GM12875 (cell line): ENCODE measurements at regions not wholly inside any gene's neighbourhood (a gene's known extent, or its start where the extent isn't known, plus 50 kb on each side); places are given as distances from the start of the nearest gene placed in this dataset.
"Not testable (repeated sequence)": the region's sequence is repeated elsewhere in the genome, so short reads cannot be mapped to it uniquely, and the experiment has no call there.

Experiments used
- H3K4me3 ChIP-seq: one replicate; pipeline ENCODE4 v1.5.1; 2011; ENCODE audit warnings: low read depth, low read length, control low read depth
- TF ChIP-seq, protein P1 (sequence below): IDR thresholded peaks from 2 replicates; pipeline ENCODE4 v1.5.1; 2011; ENCODE audit warnings: low read depth, mild to moderate bottlenecking, control low read depth, inconsistent platforms, low read length, moderate library complexity, borderline replicate concordance; ENCODE audit not compliant: insufficient read depth

DNA sequence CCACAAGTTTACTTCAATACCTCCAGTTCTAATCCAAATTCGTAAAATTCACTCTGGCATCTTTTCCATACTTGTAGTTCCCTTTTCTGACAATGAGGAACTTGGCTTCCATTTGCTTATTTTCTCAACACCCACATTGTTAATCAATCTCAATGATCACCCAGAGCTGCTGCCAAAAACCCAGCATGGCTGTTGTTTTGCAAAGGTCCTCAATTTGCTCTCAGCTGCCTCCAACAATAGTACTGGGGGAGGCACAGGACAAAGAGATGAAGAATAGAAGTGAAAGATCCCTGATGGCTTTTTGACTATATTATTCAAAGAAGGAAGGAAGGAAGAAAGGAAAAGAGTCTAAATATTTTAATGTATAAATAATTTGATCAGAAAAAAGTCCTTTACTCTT lies 847.8 kb downstream of the RAPGEF2 start:
- no peak overlapping the region for H3K4me3 ChIP-seq
- TF ChIP-seq, protein P1, sequence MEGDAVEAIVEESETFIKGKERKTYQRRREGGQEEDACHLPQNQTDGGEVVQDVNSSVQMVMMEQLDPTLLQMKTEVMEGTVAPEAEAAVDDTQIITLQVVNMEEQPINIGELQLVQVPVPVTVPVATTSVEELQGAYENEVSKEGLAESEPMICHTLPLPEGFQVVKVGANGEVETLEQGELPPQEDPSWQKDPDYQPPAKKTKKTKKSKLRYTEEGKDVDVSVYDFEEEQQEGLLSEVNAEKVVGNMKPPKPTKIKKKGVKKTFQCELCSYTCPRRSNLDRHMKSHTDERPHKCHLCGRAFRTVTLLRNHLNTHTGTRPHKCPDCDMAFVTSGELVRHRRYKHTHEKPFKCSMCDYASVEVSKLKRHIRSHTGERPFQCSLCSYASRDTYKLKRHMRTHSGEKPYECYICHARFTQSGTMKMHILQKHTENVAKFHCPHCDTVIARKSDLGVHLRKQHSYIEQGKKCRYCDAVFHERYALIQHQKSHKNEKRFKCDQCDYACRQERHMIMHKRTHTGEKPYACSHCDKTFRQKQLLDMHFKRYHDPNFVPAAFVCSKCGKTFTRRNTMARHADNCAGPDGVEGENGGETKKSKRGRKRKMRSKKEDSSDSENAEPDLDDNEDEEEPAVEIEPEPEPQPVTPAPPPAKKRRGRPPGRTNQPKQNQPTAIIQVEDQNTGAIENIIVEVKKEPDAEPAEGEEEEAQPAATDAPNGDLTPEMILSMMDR, result no peak

- TF ChIP-seq, protein P1, result no peak
- H3K4me3 ChIP-seq, result no peak overlapping the region
Measured at GRCh38 chr4:159966746-159967145, 863.9 kb downstream of the RAPGEF2 start.

DNA sequence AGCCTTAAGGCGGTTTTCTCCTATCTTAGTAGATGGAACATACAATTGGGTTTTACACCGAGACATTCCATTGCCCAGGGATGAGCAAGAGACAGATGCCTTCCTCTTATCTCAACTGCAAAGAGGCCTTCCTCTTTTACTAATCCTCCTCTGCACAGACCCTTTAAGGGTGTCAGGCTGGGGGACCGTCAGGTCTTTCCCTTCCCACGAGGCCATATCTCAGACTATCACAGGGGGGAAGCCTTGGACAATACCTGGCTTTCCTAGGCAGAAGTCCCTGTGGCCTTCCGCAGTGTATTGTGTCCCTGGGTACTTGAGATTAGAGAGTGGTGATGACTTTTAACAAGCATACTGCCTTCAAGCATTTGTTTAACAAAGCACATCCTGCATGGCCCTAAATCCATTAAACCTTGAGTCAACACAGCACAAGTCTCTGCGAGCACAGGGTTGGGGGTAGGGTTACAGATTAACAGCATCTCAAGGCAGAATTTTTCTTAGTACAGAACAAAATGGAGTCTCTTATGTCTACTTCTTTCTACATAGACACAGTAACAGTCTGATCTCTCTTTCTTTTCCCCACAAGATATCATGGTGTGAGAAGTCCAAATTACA lies 874.1 kb downstream of the RAPGEF2 start:
- not testable (repeated sequence) for H3K4me3 ChIP-seq

- TF ChIP-seq, protein P1, result no peak
- H3K4me3 ChIP-seq, result no peak overlapping the region
Measured at GRCh38 chr4:159977907-159978617, 875.2 kb downstream of the RAPGEF2 start.

DNA sequence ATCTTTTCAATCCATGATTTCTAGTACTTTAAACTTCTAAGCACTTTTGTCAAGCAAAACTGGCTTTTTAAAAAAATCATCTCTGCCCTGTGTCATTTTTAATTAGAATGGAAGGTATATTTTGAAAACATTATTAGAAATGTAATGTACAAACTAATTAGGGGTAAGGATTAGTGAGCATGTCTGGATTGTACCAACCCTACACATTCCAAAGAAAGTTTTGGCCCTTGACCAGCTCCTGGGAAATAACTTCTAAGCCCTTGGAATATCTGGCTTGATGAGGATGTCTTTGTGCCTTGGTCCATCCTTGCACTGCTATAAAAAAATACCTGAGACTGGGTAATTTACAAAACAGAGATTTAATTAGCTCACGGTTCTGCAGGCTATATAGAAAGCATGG lies 876.5 kb downstream of the RAPGEF2 start:
- no peak overlapping the region for H3K4me3 ChIP-seq
- TF ChIP-seq, protein P1, result no peak

DNA sequence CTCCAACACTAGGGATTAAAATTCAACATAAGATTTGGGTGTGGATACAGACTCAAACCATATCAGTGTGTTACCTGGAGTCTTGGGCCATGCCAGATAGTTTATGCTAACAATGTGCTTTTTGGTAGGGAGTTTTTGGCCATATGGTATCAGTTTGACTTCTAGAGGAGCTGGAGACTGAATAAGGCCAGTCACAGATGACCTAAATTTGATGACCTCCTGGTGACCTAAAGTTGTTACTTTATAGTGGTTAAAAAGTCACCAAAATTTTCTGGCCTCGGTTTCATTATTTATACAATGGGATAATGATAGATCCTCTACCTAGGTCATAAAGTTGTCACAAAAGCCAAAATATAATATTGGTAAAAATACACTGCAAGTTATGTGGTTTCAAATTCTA lies 877.1 kb downstream of the RAPGEF2 start:
- no peak overlapping the region for H3K4me3 ChIP-seq
- TF ChIP-seq, protein P1, result no peak

- no peak overlapping the region for H3K4me3 ChIP-seq
- TF ChIP-seq, protein P1, result no peak
Measured at GRCh38 chr4:159980826-159981468, 878.1 kb downstream of the RAPGEF2 start.
